Caki2 (cell line): ENCODE measurements at regions not wholly inside any gene's neighbourhood (a gene's known extent, or its start where the extent isn't known, plus 50 kb on each side); places are given as distances from the start of the nearest gene placed in this dataset.
A peak's percentile ranks its signal among the peaks of the same experiment; 100 is the strongest.

Source experiments
- DNase-seq: peaks from one replicate; pipeline ENCODE4 v3.0.0-alpha.2; 2015; ENCODE audit warnings: low read depth
- in situ Hi-C: cut with HindIII; loops from 2 replicates; pipeline ENCODE4 v1.10.0; 2016; ENCODE audit warnings: low sequenced_read_pairs, low pct_unique_long_range_greater_than_20kb, mixed read lengths

- in situ Hi-C loops: no loop called here
- peak; percentile 80 for DNase-seq
These were observed 240.8 kb downstream of the NFKBIZ start for GRCh38 chr3:102089904-102090720.

GRCh38 chr3:102090721-102091045, 241.4 kb downstream of the NFKBIZ start:
- in situ Hi-C loops: no loop called here
- DNase-seq: peak; percentile 92

- in situ Hi-C loops: no loop called here
- DNase-seq: no peak
These were observed 242.0 kb downstream of the NFKBIZ start for GRCh38 chr3:102091358-102091757.

- peak; percentile 86 for DNase-seq
- in situ Hi-C loops: no loop called here
These were observed 243.5 kb downstream of the NFKBIZ start for GRCh38 chr3:102092617-102093466.

GRCh38 chr3:102094506-102094905, 245.2 kb downstream of the NFKBIZ start:
- in situ Hi-C loops: no loop called here
- DNase-seq: no peak

GRCh38 chr3:102095383-102095782, 246.1 kb downstream of the NFKBIZ start:
- in situ Hi-C loops: no loop called here
- DNase-seq: no peak

GRCh38 chr3:102096066-102096465, 246.8 kb downstream of the NFKBIZ start:
- in situ Hi-C loops: no loop called here
- no peak for DNase-seq

- in situ Hi-C loops: no loop called here
These were observed 249.0 kb downstream of the NFKBIZ start for GRCh38 chr3:102098130-102098885.

GRCh38 chr3:102099913-102100312, 250.6 kb downstream of the NFKBIZ start:
- no peak for DNase-seq
- in situ Hi-C loops: no loop called here

More at GRCh38 chr3:102098130-102098885, 249.0 kb downstream of the NFKBIZ start:
- no peak for DNase-seq

GRCh38 chr3:102102394-102102793, 253.1 kb downstream of the NFKBIZ start:
- in situ Hi-C loops: no loop called here
- DNase-seq: peak; percentile 52

GRCh38 chr3:102104033-102104432, 254.7 kb downstream of the NFKBIZ start:
- in situ Hi-C loops: no loop called here
- DNase-seq: no peak

GRCh38 chr3:102105193-102105592, 255.9 kb downstream of the NFKBIZ start:
- in situ Hi-C loops: no loop called here
- no peak for DNase-seq

GRCh38 chr3:102106416-102107097, 257.2 kb downstream of the NFKBIZ start:
- DNase-seq: no peak
- in situ Hi-C loops: no loop called here

- no peak for DNase-seq
- in situ Hi-C loops: no loop called here
These were observed 263.5 kb downstream of the NFKBIZ start for GRCh38 chr3:102112704-102113230.

GRCh38 chr3:102113421-102114041, 264.2 kb downstream of the NFKBIZ start:
- in situ Hi-C loops: no loop called here

GRCh38 chr3:102114264-102114979, 265.1 kb downstream of the NFKBIZ start:
- in situ Hi-C loops: no loop called here
- DNase-seq: no peak

More at GRCh38 chr3:102113421-102114041, 264.2 kb downstream of the NFKBIZ start:
- DNase-seq: peak; percentile 95

- in situ Hi-C loops: no loop called here
- no peak for DNase-seq
These were observed 273.2 kb downstream of the NFKBIZ start for GRCh38 chr3:102122527-102122926.
